ENCODE measurements at regions not wholly inside any gene's neighbourhood (a gene's known extent, or its start where the extent isn't known, plus 50 kb on each side); places are given as distances from the start of the nearest gene placed in this dataset.

GRCh38 chr20:24718277-24718676 lies 230.8 kb upstream of the CST7 start:
- Mint-ChIP-seq H3K27me3 (ENCODE audit: low read depth, poor library complexity) (peaks cover 24% of the 10 kb centered on the region), H3K36me3 (ENCODE audit: low read depth) (no peaks in the 10 kb centered on the region), H3K4me3 (no peak overlapping the region), H3K9me3 (peaks cover 19% of the 10 kb centered on the region), H3K4me1 (peaks cover 6% of the 10 kb centered on the region), H3K27ac (no peak overlapping the region)
- DNase-seq, result no peak
- no peak for TF ChIP-seq CTCF (IDR thresholded peaks at IDR 0.05)

GRCh38 chr20:24718696-24719095 lies 230.4 kb upstream of the CST7 start:
- Mint-ChIP-seq H3K36me3 (ENCODE audit: low read depth) (no peaks in the 10 kb centered on the region), H3K27ac (no peak overlapping the region), H3K9me3 (peaks cover 15% of the 10 kb centered on the region), H3K27me3 (ENCODE audit: low read depth, poor library complexity) (peaks cover 23% of the 10 kb centered on the region), H3K4me3 (no peak overlapping the region), H3K4me1 (peaks cover 9% of the 10 kb centered on the region)
- no peak for TF ChIP-seq CTCF (IDR thresholded peaks at IDR 0.05)
- no peak for DNase-seq

GRCh38 chr20:24720957-24721356 lies 228.1 kb upstream of the CST7 start:
- H3K4me1 Mint-ChIP-seq, result peaks cover 14% of the 10 kb centered on the region
- peaks cover 19% of the 10 kb centered on the region for H3K27me3 Mint-ChIP-seq (ENCODE audit: low read depth, poor library complexity)
- no peaks in the 10 kb centered on the region for H3K36me3 Mint-ChIP-seq (ENCODE audit: low read depth)
- H3K27ac Mint-ChIP-seq, result no peak overlapping the region
- no peak for DNase-seq
- no peaks in the 10 kb centered on the region for H3K9me3 Mint-ChIP-seq
- H3K4me3 Mint-ChIP-seq, result no peak overlapping the region
- no peak for TF ChIP-seq CTCF (IDR thresholded peaks at IDR 0.05)

GRCh38 chr20:24721891-24722568 lies 227.0 kb upstream of the CST7 start:
- H3K27ac Mint-ChIP-seq, result no peak overlapping the region
- TF ChIP-seq CTCF (IDR thresholded peaks at IDR 0.05), result no peak
- no peaks in the 10 kb centered on the region for H3K9me3 Mint-ChIP-seq
- H3K4me1 Mint-ChIP-seq, result peaks cover 14% of the 10 kb centered on the region
- no peak for DNase-seq
- peaks cover 19% of the 10 kb centered on the region for H3K27me3 Mint-ChIP-seq (ENCODE audit: low read depth, poor library complexity)
- no peaks in the 10 kb centered on the region for H3K36me3 Mint-ChIP-seq (ENCODE audit: low read depth)
- H3K4me3 Mint-ChIP-seq, result no peak overlapping the region

- DNase-seq, result no peak
- H3K4me1 Mint-ChIP-seq, result peaks cover 14% of the 10 kb centered on the region
- H3K27ac Mint-ChIP-seq, result no peak overlapping the region
Measured at GRCh38 chr20:24722586-24722985, 226.5 kb upstream of the CST7 start.

More at GRCh38 chr20:24722586-24722985, 226.5 kb upstream of the CST7 start:
- Mint-ChIP-seq H3K36me3 (ENCODE audit: low read depth) (no peaks in the 10 kb centered on the region), H3K4me3 (no peak overlapping the region), H3K9me3 (no peaks in the 10 kb centered on the region), H3K27me3 (ENCODE audit: low read depth, poor library complexity) (peaks cover 17% of the 10 kb centered on the region)
- TF ChIP-seq CTCF (IDR thresholded peaks at IDR 0.05), result no peak

All from nephron progenitor cell (in vitro differentiated cells).